GM12878 (cell line): ENCODE measurements at regions not wholly inside any gene's neighbourhood (a gene's known extent, or its start where the extent isn't known, plus 50 kb on each side); places are given as distances from the start of the nearest gene placed in this dataset.

ENCODE experiments used
- ATAC-seq: fragments of 200-7000 bp; cut with Tn5 transposase; 3 replicates; pipeline ENCODE4 v1.9.1; 2020; ENCODE audit warnings: mild to moderate bottlenecking, moderate library complexity
- BruUV-seq: library from RNA; stranded (reverse); fragments of 400-500 nt; replicated peaks from 2 replicates; lab custom pipeline; 2021; lab: Mats Ljungman, UMichigan
- CTCF ChIA-PET: fragments of 300-600 bp; sonication (Branson Sonifier 250); formaldehyde crosslinking; extraction: SDS; loops from one replicate; lab custom pipeline; 2021; ENCODE audit warnings: inconsistent platforms; lab: Yijun Ruan, JAX
- POLR2A ChIA-PET: fragments of 350-600 bp; formaldehyde crosslinking; extraction: SDS; loops from one replicate; lab custom pipeline; 2021; ENCODE audit warnings: inconsistent platforms; lab: Charles Lee
- RAD21 ChIA-PET: fragments of 300-600 bp; sonication (Branson Sonifier 250); formaldehyde crosslinking; loops from one replicate; lab custom pipeline; 2023; ENCODE audit warnings: antibody characterized with exemption; ENCODE audit not compliant: unreplicated experiment; lab: Charles Lee
- SMC1A ChIA-PET: fragments of 300-600 bp; sonication (Branson Sonifier 250); formaldehyde crosslinking; loops from one replicate; lab custom pipeline; 2023; ENCODE audit not compliant: unreplicated experiment, uncharacterized antibody; lab: Charles Lee
- DNase-seq: peaks from one replicate; pipeline ENCODE4 v3.0.0-alpha.2; 2011; ENCODE audit warnings: low read depth, low spot score
- FAIRE-seq: peaks from 3 replicates; lab custom pipeline; 2011; peaks lifted over from hg19 to GRCh38; lab: Jason Lieb, UNC
- H2AFZ ChIP-seq: 2 replicates; pipeline ENCODE4 v1.6.0; 2011; ENCODE audit warnings: low read depth, low read length, control low read depth; ENCODE audit not compliant: control insufficient read depth
- H3K27ac ChIP-seq: 2 replicates; pipeline ENCODE4 v1.5.1; 2011; ENCODE audit warnings: control low read depth; ENCODE audit not compliant: control insufficient read depth, insufficient read depth
- H3K27me3 ChIP-seq, 2 experiments: replicated peaks in 1 of 2; 2 replicates each; pipeline versions ENCODE4 v1.6.0 to v1.6.1; 2011; ENCODE audit warnings: low read length in 1 of 2; ENCODE audit not compliant: control insufficient read depth in 2 of 2, insufficient read depth in 2 of 2
- H3K36me3 ChIP-seq, 2 experiments: 2 replicates each; pipeline ENCODE4 v1.5.1; 2011; ENCODE audit warnings: low read length in 1 of 2; ENCODE audit not compliant: control insufficient read depth in 2 of 2, insufficient read depth in 2 of 2
- H3K4me1 ChIP-seq: 2 replicates; pipeline ENCODE4 v1.6.1; 2011; ENCODE audit warnings: mild to moderate bottlenecking, low read length, moderate library complexity, mixed read lengths; ENCODE audit not compliant: control insufficient read depth, insufficient read depth
- H3K4me2 ChIP-seq: 2 replicates; pipeline ENCODE4 v1.6.0; 2011; ENCODE audit warnings: control low read depth; ENCODE audit not compliant: control insufficient read depth, insufficient read depth
- H3K4me3 ChIP-seq: fragments of 200-600 bp; sonication (generic); 2 replicates; pipeline ENCODE4 v1.5.1; 2016
- H3K79me2 ChIP-seq: 2 replicates; pipeline ENCODE4 v1.6.0; 2011; ENCODE audit warnings: low read length; ENCODE audit not compliant: control insufficient read depth, insufficient read depth
- H3K9ac ChIP-seq: 2 replicates; pipeline ENCODE4 v1.8.0; 2011; ENCODE audit warnings: low read length, control low read depth, mixed read lengths; ENCODE audit not compliant: control insufficient read depth, insufficient read depth
- H3K9me3 ChIP-seq: replicated peaks from 3 replicates; pipeline ENCODE4 v1.5.1; 2011; ENCODE audit warnings: mild to moderate bottlenecking, low read length; ENCODE audit not compliant: control insufficient read depth, insufficient read depth
- H4K20me1 ChIP-seq: 2 replicates; pipeline ENCODE4 v1.6.0; 2011; ENCODE audit not compliant: control insufficient read depth, insufficient read depth
- KAT2A ChIP-seq: conservative IDR thresholded peaks from 2 replicates; pipeline ENCODE4 v1.6.1; 2011; ENCODE audit warnings: low read depth, low read length; ENCODE audit not compliant: control insufficient read depth
- NFXL1 ChIP-seq: fragments of 450-650 bp; IDR thresholded peaks from 2 replicates; pipeline ENCODE4 v1.6.1; 2017; ENCODE audit warnings: antibody characterized with exemption, mild to moderate bottlenecking, borderline replicate concordance
- PAX8 ChIP-seq: fragments of 450-650 bp; IDR thresholded peaks from 2 replicates; pipeline ENCODE4 v1.6.1; 2017; ENCODE audit warnings: mild to moderate bottlenecking, moderate library complexity
- POLR2A ChIP-seq: IDR thresholded peaks from 2 replicates; pipeline ENCODE4 v1.6.1; 2011; ENCODE audit warnings: low read depth, mild to moderate bottlenecking, low read length
- SIN3A ChIP-seq: IDR thresholded peaks from 2 replicates; pipeline ENCODE4 v1.6.1; 2012; ENCODE audit warnings: low read depth, low read length, improper control_type of control experiment
- SREBF1 ChIP-seq: IDR thresholded peaks from 2 replicates; pipeline ENCODE4 v1.6.1; 2012; ENCODE audit warnings: mild to moderate bottlenecking, low read length
- TBL1XR1 ChIP-seq: IDR thresholded peaks from 2 replicates; pipeline ENCODE4 v1.6.1; 2012; ENCODE audit warnings: low read depth, low read length, improper control_type of control experiment
- ZZZ3 ChIP-seq: IDR thresholded peaks from 2 replicates; pipeline ENCODE4 v1.6.1; 2011; ENCODE audit warnings: low read depth; ENCODE audit not compliant: control insufficient read depth, insufficient read length
- WGBS: methylation state at CpG from one replicate; pipeline ENCODE4 v1.1.6; 2016; ENCODE audit warnings: low lambda C conversion rate; ENCODE audit not compliant: insufficient replicate concordance, insufficient coverage; ENCODE audit errors: missing lambda C conversion rate; 5-methylcytosine and 5-hydroxymethylcytosine counted together
- in situ Hi-C: fragments of 300-500 bp; cut with MboI; formaldehyde crosslinking; loops from 9 replicates; pipeline ENCODE4 v1.14.3; 2018; ENCODE audit warnings: mixed read lengths
- intact Hi-C: fragments of 100-400 bp; cut with micrococcal nuclease; formaldehyde crosslinking; loops from one replicate; pipeline ENCODE4 v1.14.2; 2022; ENCODE audit not compliant: unreplicated experiment
- TF ChIP-seq, protein P1 (sequence below): IDR thresholded peaks from 2 replicates; pipeline ENCODE4 v1.6.1; 2012; ENCODE audit warnings: low read depth, low read length, improper control_type of control experiment
- TF ChIP-seq, protein P2 (sequence below): IDR thresholded peaks from 2 replicates; pipeline ENCODE4 v1.6.1; 2012; ENCODE audit warnings: low read depth, low read length, improper control_type of control experiment

DNA sequence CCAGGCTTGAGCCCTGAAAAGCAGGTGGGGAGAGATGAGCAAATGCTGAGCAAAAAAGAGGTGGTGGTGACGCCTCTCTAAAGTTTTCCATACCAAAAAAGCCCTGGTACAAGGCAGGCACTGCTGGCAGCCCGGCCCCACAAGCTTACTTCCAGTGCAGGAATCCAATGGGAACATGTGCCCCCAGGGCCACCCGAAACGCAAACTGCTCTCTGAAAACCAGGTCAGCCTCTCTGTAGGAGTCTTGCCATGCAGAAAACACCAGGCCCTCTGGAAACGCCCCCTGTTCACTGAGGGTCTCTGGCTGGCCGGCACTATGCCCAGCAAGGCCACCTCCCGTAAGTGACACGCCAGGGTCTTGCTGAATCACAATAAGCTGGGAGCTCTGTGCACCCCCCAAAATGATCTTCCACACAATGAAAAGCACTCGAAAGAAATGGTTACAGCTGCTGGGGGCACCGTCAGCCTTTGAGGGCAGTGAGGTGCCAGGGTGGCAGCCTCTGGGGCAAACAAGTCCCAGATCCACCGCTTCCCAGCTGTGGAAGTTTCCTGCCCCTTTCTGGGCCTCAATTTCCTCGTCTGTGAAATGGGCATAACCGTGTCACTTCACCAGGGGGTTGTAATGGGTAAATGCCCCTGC, 170.5 kb downstream of the TOMM20 start:
- no peak overlapping the region for H3K4me3 ChIP-seq
- H3K36me3 ChIP-seq: no peaks in the 10 kb centered on the region
- H3K27me3 ChIP-seq: no peaks in the 10 kb centered on the region
- H2AFZ ChIP-seq: no peak overlapping the region
- ChIA-PET CTCF (interaction anchor here (0.6 to 1.8 kb wide), 4 partner anchors 13 to 458 kb away, joined by 3 to 6 read pairs (median 4); no protein-coding TSS in a partner anchor), POLR2A (interaction anchor here (1.0 to 1.9 kb wide), 7 partner anchors 12 to 356 kb away, joined by 3 to 8 read pairs (median 4); no protein-coding TSS in a partner anchor), SMC1A (interaction anchor here (0.7 to 7.4 kb wide), 12 partner anchors 13 to 458 kb away, joined by 3 to 80 read pairs (median 27); partner anchors contain the start of gene IRF2BP2), RAD21 (interaction anchor here (1.3 to 14.4 kb wide), 5 partner anchors 17 to 347 kb away, joined by 3 to 258 read pairs (median 5); no protein-coding TSS in a partner anchor)
- H3K4me1 ChIP-seq: peaks cover 68% of the 10 kb centered on the region
- in situ Hi-C loops (no loop called here), intact Hi-C loops (no loop called here)
- H3K9me3 ChIP-seq: no peaks in the 10 kb centered on the region
- WGBS: 85% methylated on average over 13 of the region's 13 CpGs
- H3K4me2 ChIP-seq: no peak overlapping the region
- ATAC-seq (no peak), DNase-seq (no peak), FAIRE-seq (no peak)
- H3K27ac ChIP-seq: no peak overlapping the region
- no peak for TF ChIP-seq ZZZ3
- no peak for TF ChIP-seq SIN3A
- no peak for TF ChIP-seq PAX8
- no peak for TF ChIP-seq NFXL1
- TF ChIP-seq, protein P1, sequence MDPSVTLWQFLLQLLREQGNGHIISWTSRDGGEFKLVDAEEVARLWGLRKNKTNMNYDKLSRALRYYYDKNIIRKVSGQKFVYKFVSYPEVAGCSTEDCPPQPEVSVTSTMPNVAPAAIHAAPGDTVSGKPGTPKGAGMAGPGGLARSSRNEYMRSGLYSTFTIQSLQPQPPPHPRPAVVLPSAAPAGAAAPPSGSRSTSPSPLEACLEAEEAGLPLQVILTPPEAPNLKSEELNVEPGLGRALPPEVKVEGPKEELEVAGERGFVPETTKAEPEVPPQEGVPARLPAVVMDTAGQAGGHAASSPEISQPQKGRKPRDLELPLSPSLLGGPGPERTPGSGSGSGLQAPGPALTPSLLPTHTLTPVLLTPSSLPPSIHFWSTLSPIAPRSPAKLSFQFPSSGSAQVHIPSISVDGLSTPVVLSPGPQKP: no peak
- no peak for TF ChIP-seq POLR2A
- TF ChIP-seq TBL1XR1: no peak
- TF ChIP-seq KAT2A: no peak
- TF ChIP-seq, protein P2, sequence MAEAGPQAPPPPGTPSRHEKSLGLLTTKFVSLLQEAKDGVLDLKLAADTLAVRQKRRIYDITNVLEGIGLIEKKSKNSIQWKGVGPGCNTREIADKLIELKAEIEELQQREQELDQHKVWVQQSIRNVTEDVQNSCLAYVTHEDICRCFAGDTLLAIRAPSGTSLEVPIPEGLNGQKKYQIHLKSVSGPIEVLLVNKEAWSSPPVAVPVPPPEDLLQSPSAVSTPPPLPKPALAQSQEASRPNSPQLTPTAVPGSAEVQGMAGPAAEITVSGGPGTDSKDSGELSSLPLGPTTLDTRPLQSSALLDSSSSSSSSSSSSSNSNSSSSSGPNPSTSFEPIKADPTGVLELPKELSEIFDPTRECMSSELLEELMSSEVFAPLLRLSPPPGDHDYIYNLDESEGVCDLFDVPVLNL: no peak
- no peak for TF ChIP-seq SREBF1
- H3K79me2 ChIP-seq: peaks cover 4% of the 10 kb centered on the region
- no TSS peak for BruUV-seq
- no peaks in the 10 kb centered on the region for H4K20me1 ChIP-seq
- no peak overlapping the region for H3K9ac ChIP-seq
